ENCODE measurements at regions not wholly inside any gene's neighbourhood (a gene's known extent, or its start where the extent isn't known, plus 50 kb on each side); places are given as distances from the start of the nearest gene placed in this dataset.

- TF ChIP-seq CTCF (IDR thresholded peaks at IDR 0.05) (no peak), POLR2AphosphoS5 (IDR thresholded peaks at IDR 0.05; ENCODE audit: low read depth, low read length) (no peak), REST (IDR thresholded peaks at IDR 0.05; ENCODE audit: insufficient read depth in 1 of 2, low read depth in 2 of 2, low read length in 1 of 2) (no peak)
Measured at GRCh38 chr6:88311561-88311960, 145.4 kb upstream of the CNR1 start.
